H1 (cell line): ENCODE measurements at regions not wholly inside any gene's neighbourhood (a gene's known extent, or its start where the extent isn't known, plus 50 kb on each side); places are given as distances from the start of the nearest gene placed in this dataset.

Source experiments
- CTCF ChIA-PET: fragments of 300-600 bp; sonication (Branson Sonifier 250); formaldehyde crosslinking; loops from one replicate; lab custom pipeline; 2021; ENCODE audit not compliant: partially characterized antibody; lab: Charles Lee
- POLR2A ChIA-PET: fragments of 300-600 bp; sonication (Branson Sonifier 250); formaldehyde crosslinking; loops from one replicate; lab custom pipeline; 2021; ENCODE audit warnings: inconsistent platforms; ENCODE audit not compliant: partially characterized antibody; lab: Charles Lee
- DNase-seq, 2 experiments: peaks; one replicate each; pipeline versions ENCODE4 v3.0.0 to v3.0.0-alpha.2; 2010 to 2022; ENCODE audit warnings: low spot score in 2 of 2, low read depth in 1 of 2, mixed read lengths in 1 of 2
- FAIRE-seq: peaks from 2 replicates; lab custom pipeline; 2011; peaks lifted over from hg19 to GRCh38; lab: Jason Lieb, UNC
- H2AFZ ChIP-seq: 2 replicates; pipeline ENCODE4 v1.8.1; 2012; ENCODE audit warnings: low read length, inconsistent platforms
- H2AK5ac ChIP-seq: 2 replicates; pipeline ENCODE4 v1.6.1; 2013; ENCODE audit warnings: low read depth, low read length
- H2BK120ac ChIP-seq: replicated peaks from 2 replicates; pipeline ENCODE3; 2013; ENCODE audit warnings: low read depth, low read length, inconsistent platforms
- H2BK12ac ChIP-seq: 2 replicates; pipeline ENCODE4 v1.6.1; 2013; ENCODE audit warnings: low read depth, low read length
- H2BK15ac ChIP-seq: 2 replicates; pipeline ENCODE4 v1.6.1; 2013; ENCODE audit warnings: low read length
- H2BK20ac ChIP-seq: 2 replicates; pipeline ENCODE4 v1.6.1; 2013; ENCODE audit warnings: low read length
- H2BK5ac ChIP-seq: 2 replicates; pipeline ENCODE4 v1.6.1; 2013; ENCODE audit warnings: low read depth, low read length
- H3K14ac ChIP-seq: 2 replicates; pipeline ENCODE4 v1.6.1; 2013; ENCODE audit warnings: inconsistent platforms; ENCODE audit not compliant: insufficient read length
- H3K18ac ChIP-seq: 2 replicates; pipeline ENCODE4 v1.6.1; 2013; ENCODE audit warnings: low read length; ENCODE audit errors: extremely low read depth
- H3K23ac ChIP-seq: 2 replicates; pipeline ENCODE4 v1.6.1; 2013; ENCODE audit warnings: inconsistent platforms; ENCODE audit not compliant: insufficient read length
- H3K23me2 ChIP-seq: 2 replicates; pipeline ENCODE4 v1.6.1; 2013; ENCODE audit warnings: low read depth, low read length
- H3K27ac ChIP-seq: 2 replicates; pipeline ENCODE4 v1.6.1; 2011; ENCODE audit warnings: low read depth, low read length, inconsistent platforms
- H3K27me3 ChIP-seq, 4 experiments: replicated peaks in 1 of 4; 1 replicate in 1 of 4; 2 replicates in 3 of 4; pipeline versions ENCODE4 v1.6.1 to v1.8.1; 2011 to 2013; ENCODE audit warnings: low read length in 3 of 4, mild to moderate bottlenecking in 3 of 4, inconsistent platforms in 2 of 4, mixed read lengths in 2 of 4, moderate library complexity in 1 of 4; ENCODE audit not compliant: control insufficient read depth in 3 of 4, insufficient read depth in 3 of 4; ENCODE audit errors: extremely low read depth in 1 of 4
- H3K36me3 ChIP-seq, 4 experiments: 2 replicates each; pipeline versions ENCODE4 v1.6.1 to v1.8.1; 2011 to 2013; ENCODE audit warnings: mild to moderate bottlenecking in 4 of 4, low read length in 3 of 4, moderate library complexity in 2 of 4, control low read depth in 1 of 4, inconsistent platforms in 1 of 4; ENCODE audit not compliant: insufficient read depth in 4 of 4, control insufficient read depth in 2 of 4
- H3K4ac ChIP-seq: replicated peaks from 2 replicates; pipeline ENCODE3; 2013; ENCODE audit warnings: low read length, low read depth, mixed read lengths, inconsistent platforms; ENCODE audit not compliant: insufficient read length
- H3K4me1 ChIP-seq, 4 experiments: replicated peaks in 1 of 4; 1 replicate in 1 of 4; 2 replicates in 3 of 4; pipeline versions ENCODE4 v1.6.1 to v1.8.1; 2011 to 2013; ENCODE audit warnings: low read length in 3 of 4, inconsistent platforms in 2 of 4, mixed read lengths in 1 of 4; ENCODE audit not compliant: insufficient read depth in 4 of 4, control insufficient read depth in 3 of 4
- H3K4me2 ChIP-seq, 2 experiments: 2 replicates each; pipeline versions ENCODE4 v1.6.1 to v1.8.1; 2011 to 2013; ENCODE audit warnings: low read depth in 2 of 2, low read length in 2 of 2, control low read depth in 1 of 2, inconsistent platforms in 1 of 2, mild to moderate bottlenecking in 1 of 2; ENCODE audit not compliant: insufficient read depth in 1 of 2
- H3K4me3 ChIP-seq, 4 experiments: fragments of 200-600, 300-600 bp in 1 of 4; sonication (generic), shearing (Covaris generic), sonication (Bioruptor Twin) in 1 of 4; 2 replicates each; pipeline versions ENCODE4 v1.5.1 to v1.8.1; 2011 to 2016; ENCODE audit warnings: low read length in 4 of 4, low read depth in 3 of 4, control low read depth in 2 of 4, inconsistent platforms in 2 of 4, mild to moderate bottlenecking in 2 of 4, mixed read lengths in 1 of 4, moderate library complexity in 1 of 4; ENCODE audit not compliant: insufficient read depth in 2 of 4; ENCODE audit errors: extremely low read depth in 1 of 4
- H3K56ac ChIP-seq: replicated peaks from 2 replicates; pipeline ENCODE3; 2013; ENCODE audit warnings: low read depth, mild to moderate bottlenecking, mixed read lengths, low read length, inconsistent platforms; ENCODE audit not compliant: insufficient read length
- H3K79me1 ChIP-seq: 2 replicates; pipeline ENCODE4 v1.6.1; 2013; ENCODE audit warnings: low read depth, low read length, control low read depth
- H3K79me2 ChIP-seq, 2 experiments: 2 replicates each; pipeline versions ENCODE4 v1.6.1 to v1.8.1; 2012 to 2013; ENCODE audit warnings: low read length in 2 of 2, mild to moderate bottlenecking in 2 of 2, inconsistent platforms in 1 of 2; ENCODE audit not compliant: insufficient read depth in 2 of 2, control insufficient read depth in 1 of 2
- H3K9ac ChIP-seq, 4 experiments: replicated peaks in 1 of 4; 1 replicate in 1 of 4; 2 replicates in 3 of 4; pipeline versions ENCODE4 v1.6.1 to v1.8.1; 2011 to 2013; ENCODE audit warnings: low read depth in 3 of 4, low read length in 3 of 4, control low read depth in 2 of 4, mild to moderate bottlenecking in 2 of 4, moderate library complexity in 2 of 4, inconsistent platforms in 1 of 4; ENCODE audit errors: extremely low read depth in 1 of 4
- H3K9me3 ChIP-seq, 2 experiments: 2 replicates each; pipeline versions ENCODE4 v1.6.1 to v1.8.1; 2012 to 2013; ENCODE audit warnings: mild to moderate bottlenecking in 2 of 2, moderate library complexity in 2 of 2, control low read depth in 1 of 2, inconsistent platforms in 1 of 2, low read depth in 1 of 2, low read length in 1 of 2, mixed read lengths in 1 of 2; ENCODE audit not compliant: insufficient read depth in 2 of 2
- H4K20me1 ChIP-seq, 2 experiments: replicated peaks in 1 of 2; 2 replicates each; pipeline versions ENCODE3 to v1.8.1; 2011 to 2013; ENCODE audit warnings: inconsistent platforms in 2 of 2, low read length in 2 of 2, mild to moderate bottlenecking in 1 of 2; ENCODE audit not compliant: insufficient read depth in 2 of 2, control insufficient read depth in 1 of 2
- H4K5ac ChIP-seq: 2 replicates; pipeline ENCODE4 v1.6.1; 2013; ENCODE audit warnings: low read length, low read depth, mixed read lengths, inconsistent platforms; ENCODE audit not compliant: insufficient read length
- H4K8ac ChIP-seq: 2 replicates; pipeline ENCODE4 v1.8.0; 2013; ENCODE audit warnings: mild to moderate bottlenecking, moderate library complexity, low read length, inconsistent platforms; ENCODE audit not compliant: insufficient read depth; ENCODE audit errors: extremely low read depth
- H4K91ac ChIP-seq: replicated peaks from 2 replicates; pipeline ENCODE3; 2013; ENCODE audit warnings: low read length, mixed read lengths, inconsistent platforms; ENCODE audit not compliant: insufficient read length
- RFX5 ChIP-seq: IDR thresholded peaks from 2 replicates; pipeline ENCODE4 v1.6.1; 2011; ENCODE audit warnings: low read depth, low read length, improper control_type of control experiment, borderline replicate concordance
- WGBS, 2 experiments: shearing (Covaris generic) in 1 of 2; methylation state at CpG; one replicate each; pipeline versions ENCODE4 v1.1.6 to v1.1.7; 2013 to 2015; ENCODE audit warnings: low lambda C conversion rate in 2 of 2, mixed read lengths in 2 of 2, inconsistent platforms in 1 of 2, low coverage in 1 of 2, missing lambda C conversion rate in 1 of 2; ENCODE audit not compliant: insufficient replicate concordance in 2 of 2, insufficient coverage in 1 of 2, insufficient read length in 1 of 2; ENCODE audit errors: extremely low coverage in 1 of 2, missing lambda C conversion rate in 1 of 2; 5-methylcytosine and 5-hydroxymethylcytosine counted together

DNA sequence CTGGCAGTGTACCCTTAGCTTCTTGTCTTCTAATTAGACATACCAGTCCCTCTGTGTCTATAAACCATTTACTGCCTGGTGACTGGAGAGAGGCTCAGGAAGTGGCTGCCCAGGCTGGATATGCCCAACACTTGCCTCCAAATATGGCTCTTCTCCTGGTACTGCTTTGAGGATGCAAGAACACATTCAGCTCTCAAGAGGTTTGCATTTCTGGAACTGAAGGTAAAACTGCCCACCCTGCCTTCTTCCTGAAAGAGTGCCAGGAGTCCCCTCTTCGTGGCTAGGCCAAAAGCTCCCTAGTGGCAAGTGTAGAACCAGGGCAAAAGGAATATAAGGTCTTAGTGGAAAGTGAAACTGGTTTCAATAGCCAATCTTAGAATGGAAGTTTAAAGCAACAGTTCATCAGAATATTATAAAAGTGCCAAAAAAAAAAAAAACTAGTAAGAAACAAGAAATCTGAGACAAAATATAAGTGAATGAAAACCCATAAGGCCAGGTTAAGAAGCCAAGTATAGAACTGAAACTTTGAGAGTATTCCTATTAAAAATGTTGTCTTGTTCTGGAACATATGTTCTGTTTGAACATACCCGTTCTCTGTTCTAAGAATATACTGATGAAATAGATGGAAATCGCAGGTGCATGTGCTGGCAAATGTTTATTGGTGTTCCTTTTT lies 77.2 kb upstream of the CTTNBP2NL start:
- Histone ChIP-seq H3K4me3 (no peak overlapping the region), H4K91ac (peak overlapping the region; percentile 23), H3K4ac (no peak overlapping the region), H3K27me3 (no peaks in the 10 kb centered on the region), H2BK20ac (no peak overlapping the region), H3K27ac (no peak overlapping the region), H3K9me3 (no peaks in the 10 kb centered on the region), H2AK5ac (no peak overlapping the region), H2BK120ac (no peak overlapping the region), H3K36me3 (no peaks in the 10 kb centered on the region), H4K5ac (no peak overlapping the region), H2BK15ac (no peak overlapping the region), H3K9ac (no peak overlapping the region), H2BK5ac (no peak overlapping the region), H3K56ac (no peak overlapping the region), H2AFZ (no peak overlapping the region), H3K79me2 (no peaks in the 10 kb centered on the region), H3K23ac (no peak overlapping the region), H3K18ac (no peak overlapping the region), H2BK12ac (no peak overlapping the region), H4K8ac (peak overlapping the region; percentile 14; the same call in 1 of the 2 replicates), H3K4me1 (no peaks in the 10 kb centered on the region), H3K4me2 (no peak overlapping the region), H4K20me1 (no peaks in the 10 kb centered on the region), H3K14ac (no peak overlapping the region), H3K79me1 (no peaks in the 10 kb centered on the region), H3K23me2 (no peaks in the 10 kb centered on the region)
- DNase-seq (no peak), FAIRE-seq (no peak)
- ChIA-PET POLR2A (interaction anchor here (0.6 kb wide), 1 partner anchor 34 kb away, joined by 3 read pairs; no protein-coding TSS in a partner anchor), CTCF (no interaction called here)
- WGBS, 2 experiments, result 91% methylated on average over 3 of the region's 3 CpGs; no CpG with 5 or more reads in 1 of the 2 experiments
- no peak for TF ChIP-seq RFX5
